ENCODE measurements at regions not wholly inside any gene's neighbourhood (a gene's known extent, or its start where the extent isn't known, plus 50 kb on each side); places are given as distances from the start of the nearest gene placed in this dataset.

DNA sequence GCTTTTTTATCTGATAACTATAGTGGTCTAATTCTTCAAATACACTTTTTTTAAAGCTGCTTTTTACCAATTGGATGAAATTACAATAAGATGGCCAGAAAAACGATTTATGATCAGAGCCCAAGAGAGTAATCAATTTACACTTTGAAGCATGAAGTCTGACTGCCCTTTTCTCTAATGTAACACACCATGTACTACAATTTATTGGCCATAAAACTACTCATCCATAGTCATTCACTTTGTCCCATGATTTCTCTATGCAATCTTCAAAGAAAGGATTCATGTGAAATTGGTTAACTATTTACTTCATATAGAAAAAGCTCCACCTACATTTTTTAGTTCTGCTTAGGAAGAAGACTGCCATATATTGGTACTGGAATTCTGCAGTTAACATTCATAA, 73.6 kb upstream of the CAST start:
- Histone ChIP-seq H3K27ac (no peak overlapping the region), H2AFZ (ENCODE audit: low read depth) (no peak overlapping the region), H3K9ac (no peak overlapping the region), H3K79me2 (ENCODE audit: insufficient read depth, low read depth) (no peaks in the 10 kb centered on the region), H4K20me1 (ENCODE audit: insufficient read depth) (no peaks in the 10 kb centered on the region), H3K27me3 (ENCODE audit: insufficient read depth, low read depth) (no peaks in the 10 kb centered on the region), H3K4me2 (no peak overlapping the region), H3K4me3 (IDR thresholded peaks at IDR 0.05; ENCODE audit: insufficient read depth, low read depth, low read length) (no peak overlapping the region), H3K36me3 (ENCODE audit: insufficient read depth) (no peaks in the 10 kb centered on the region), H3K4me1 (ENCODE audit: low read depth, poor library complexity, severe bottlenecking) (no peaks in the 10 kb centered on the region)
- no peak for TF ChIP-seq CTCF (conservative IDR thresholded peaks at IDR 0.05; ENCODE audit: low read depth, low read length)

GRCh38 chr5:96590796-96591195, 71.4 kb upstream of the CAST start:
- H3K36me3 ChIP-seq (ENCODE audit: insufficient read depth), result no peaks in the 10 kb centered on the region
- H3K4me2 ChIP-seq, result no peak overlapping the region
- H3K9ac ChIP-seq, result no peak overlapping the region
- no peak overlapping the region for H3K27ac ChIP-seq
- H3K27me3 ChIP-seq (ENCODE audit: insufficient read depth, low read depth), result no peaks in the 10 kb centered on the region
- H2AFZ ChIP-seq (ENCODE audit: low read depth), result no peak overlapping the region
- no peak for TF ChIP-seq CTCF (conservative IDR thresholded peaks at IDR 0.05; ENCODE audit: low read depth, low read length)
- H3K4me3 ChIP-seq (IDR thresholded peaks at IDR 0.05; ENCODE audit: insufficient read depth, low read depth, low read length), result no peak overlapping the region
- H3K79me2 ChIP-seq (ENCODE audit: insufficient read depth, low read depth), result no peaks in the 10 kb centered on the region
- no peaks in the 10 kb centered on the region for H3K4me1 ChIP-seq (ENCODE audit: low read depth, poor library complexity, severe bottlenecking)
- no peaks in the 10 kb centered on the region for H4K20me1 ChIP-seq (ENCODE audit: insufficient read depth)

GRCh38 chr5:96595300-96596090, 66.7 kb upstream of the CAST start:
- peak; percentile 74 for TF ChIP-seq CTCF (conservative IDR thresholded peaks at IDR 0.05; ENCODE audit: low read depth, low read length)
- Histone ChIP-seq H3K27me3 (ENCODE audit: insufficient read depth, low read depth) (no peaks in the 10 kb centered on the region), H4K20me1 (ENCODE audit: insufficient read depth) (no peaks in the 10 kb centered on the region), H2AFZ (ENCODE audit: low read depth) (no peak overlapping the region), H3K9ac (no peak overlapping the region), H3K4me3 (IDR thresholded peaks at IDR 0.05; ENCODE audit: insufficient read depth, low read depth, low read length) (no peak overlapping the region), H3K4me2 (no peak overlapping the region), H3K4me1 (ENCODE audit: low read depth, poor library complexity, severe bottlenecking) (no peaks in the 10 kb centered on the region), H3K27ac (no peak overlapping the region), H3K36me3 (ENCODE audit: insufficient read depth) (no peaks in the 10 kb centered on the region), H3K79me2 (ENCODE audit: insufficient read depth, low read depth) (no peaks in the 10 kb centered on the region)

GRCh38 chr5:96597438-96598020, 64.6 kb upstream of the CAST start:
- no peaks in the 10 kb centered on the region for H3K79me2 ChIP-seq (ENCODE audit: insufficient read depth, low read depth)
- no peaks in the 10 kb centered on the region for H3K4me1 ChIP-seq (ENCODE audit: low read depth, poor library complexity, severe bottlenecking)
- no peaks in the 10 kb centered on the region for H3K36me3 ChIP-seq (ENCODE audit: insufficient read depth)
- no peak overlapping the region for H3K4me3 ChIP-seq (IDR thresholded peaks at IDR 0.05; ENCODE audit: insufficient read depth, low read depth, low read length)
- H3K4me2 ChIP-seq, result no peak overlapping the region
- no peaks in the 10 kb centered on the region for H4K20me1 ChIP-seq (ENCODE audit: insufficient read depth)
- no peak overlapping the region for H3K27ac ChIP-seq
- H2AFZ ChIP-seq (ENCODE audit: low read depth), result no peak overlapping the region
- TF ChIP-seq CTCF (conservative IDR thresholded peaks at IDR 0.05; ENCODE audit: low read depth, low read length), result no peak
- no peak overlapping the region for H3K9ac ChIP-seq
- H3K27me3 ChIP-seq (ENCODE audit: insufficient read depth, low read depth), result no peaks in the 10 kb centered on the region

Data from KMS-11 (cell line).